Anterior cingulate cortex (tissue), 58 donors: ENCODE measurements at regions not wholly inside any gene's neighbourhood (a gene's known extent, or its start where the extent isn't known, plus 50 kb on each side); places are given as distances from the start of the nearest gene placed in this dataset.

ENCODE experiments used
- DNase-seq, 58 donors: peaks; one replicate each; lab custom pipeline; 2025; lab: John Stamatoyannopoulos, UW

- no peak for DNase-seq
These were observed 63.0 kb upstream of the HAAO start for GRCh38 chr2:42855221-42855970.

- DNase-seq, result no peak
These were observed 61.9 kb upstream of the HAAO start for GRCh38 chr2:42854207-42854818.

GRCh38 chr2:42853549-42854206, 61.3 kb upstream of the HAAO start:
- no peak for DNase-seq

GRCh38 chr2:42852798-42853197, 60.4 kb upstream of the HAAO start:
- no peak for DNase-seq

GRCh38 chr2:42851740-42852250, 59.4 kb upstream of the HAAO start:
- DNase-seq, result no peak

GRCh38 chr2:42851186-42851585, 58.8 kb upstream of the HAAO start:
- DNase-seq, result no peak

- no peak for DNase-seq
These were observed 57.8 kb upstream of the HAAO start for GRCh38 chr2:42850016-42850805.

- DNase-seq, result no peak
These were observed 56.9 kb upstream of the HAAO start for GRCh38 chr2:42849311-42849710.

GRCh38 chr2:42848726-42849290, 56.4 kb upstream of the HAAO start:
- no peak for DNase-seq

GRCh38 chr2:42848265-42848664, 55.9 kb upstream of the HAAO start:
- no peak for DNase-seq

GRCh38 chr2:42847596-42848151, 55.3 kb upstream of the HAAO start:
- no peak for DNase-seq

- no peak for DNase-seq
These were observed 54.7 kb upstream of the HAAO start for GRCh38 chr2:42846932-42847595.

- no peak for DNase-seq
These were observed 53.6 kb upstream of the HAAO start for GRCh38 chr2:42846026-42846425.

- peak in 6 of 58 donors; percentile 5 to 18 (median 10) for DNase-seq
These were observed 52.8 kb upstream of the HAAO start for GRCh38 chr2:42844901-42845821.

GRCh38 chr2:42844366-42844765, 52.0 kb upstream of the HAAO start:
- no peak for DNase-seq

GRCh38 chr2:42843611-42844010, 51.2 kb upstream of the HAAO start:
- no peak for DNase-seq

GRCh38 chr2:42843131-42843530, 50.7 kb upstream of the HAAO start:
- DNase-seq, result no peak

- DNase-seq, result no peak
These were observed 50.1 kb upstream of the HAAO start for GRCh38 chr2:42842466-42842865.
